ENCODE measurements at regions not wholly inside any gene's neighbourhood (a gene's known extent, or its start where the extent isn't known, plus 50 kb on each side); places are given as distances from the start of the nearest gene placed in this dataset.

GRCh38 chr4:74692972-74693371, 101.4 kb downstream of the BTC start:
- DNase-seq (ENCODE audit: low spot score) = no peak
